Astrocyte (in vitro differentiated cells and primary cell): ENCODE measurements at regions not wholly inside any gene's neighbourhood (a gene's known extent, or its start where the extent isn't known, plus 50 kb on each side); places are given as distances from the start of the nearest gene placed in this dataset.

ENCODE experiments used
- DNase-seq: peaks from one replicate; pipeline ENCODE4 v3.0.0-alpha.2; 2010; ENCODE audit warnings: low read depth
- FAIRE-seq: peaks from 2 replicates; lab custom pipeline; 2011; peaks lifted over from hg19 to GRCh38; lab: Jason Lieb, UNC
- H2AFZ ChIP-seq: 2 replicates; pipeline ENCODE4 v1.6.0; 2012; ENCODE audit warnings: low read depth, low read length, inconsistent platforms
- H3K27ac ChIP-seq: 2 replicates; pipeline ENCODE4 v1.5.1; 2011; ENCODE audit warnings: low read depth, low read length, inconsistent platforms
- H3K27me3 ChIP-seq: 2 replicates; pipeline ENCODE4 v1.6.0; 2011; ENCODE audit warnings: low read length, inconsistent platforms; ENCODE audit not compliant: insufficient read depth
- H3K36me3 ChIP-seq: 2 replicates; pipeline ENCODE4 v1.5.1; 2011; ENCODE audit warnings: low read length, inconsistent platforms; ENCODE audit not compliant: insufficient read depth
- H3K4me1 ChIP-seq: 2 replicates; pipeline ENCODE4 v1.5.1; 2011; ENCODE audit warnings: low read length, inconsistent platforms; ENCODE audit not compliant: insufficient read depth
- H3K4me2 ChIP-seq: 2 replicates; pipeline ENCODE4 v1.6.0; 2012; ENCODE audit warnings: low read length, inconsistent platforms
- H3K4me3 ChIP-seq: 2 replicates; pipeline ENCODE4 v1.5.1; 2011; ENCODE audit warnings: low read depth, mild to moderate bottlenecking, low read length, inconsistent platforms; ENCODE audit not compliant: insufficient read depth
- H3K79me2 ChIP-seq: 2 replicates; pipeline ENCODE4 v1.6.0; 2012; ENCODE audit warnings: mild to moderate bottlenecking, low read length, inconsistent platforms; ENCODE audit not compliant: insufficient read depth
- H3K9ac ChIP-seq: 2 replicates; pipeline ENCODE4 v1.6.0; 2012; ENCODE audit warnings: mild to moderate bottlenecking, low read length, inconsistent platforms
- H3K9me3 ChIP-seq: 2 replicates; pipeline ENCODE4 v1.5.1; 2012; ENCODE audit warnings: low read depth, mild to moderate bottlenecking, low read length, inconsistent platforms; ENCODE audit not compliant: insufficient read depth
- H4K20me1 ChIP-seq: 2 replicates; pipeline ENCODE4 v1.6.0; 2012; ENCODE audit warnings: low read length, inconsistent platforms; ENCODE audit not compliant: insufficient read depth
- H3K27ac Mint-ChIP-seq: one replicate; pipeline ENCODE4 v1.8.0; 2021; ENCODE audit warnings: mild to moderate bottlenecking, mixed read lengths; ENCODE audit not compliant: unreplicated experiment
- H3K27me3 Mint-ChIP-seq: one replicate; pipeline ENCODE4 v1.8.0; 2021; ENCODE audit warnings: low read depth, mixed read lengths; ENCODE audit not compliant: unreplicated experiment
- H3K36me3 Mint-ChIP-seq: one replicate; pipeline ENCODE4 v1.8.0; 2021; ENCODE audit warnings: low read depth, mixed read lengths; ENCODE audit not compliant: unreplicated experiment
- H3K4me1 Mint-ChIP-seq: one replicate; pipeline ENCODE4 v1.8.0; 2021; ENCODE audit warnings: low read depth, mixed read lengths; ENCODE audit not compliant: unreplicated experiment
- H3K4me3 Mint-ChIP-seq: one replicate; pipeline ENCODE4 v1.8.0; 2021; ENCODE audit warnings: mild to moderate bottlenecking, moderate library complexity, mixed read lengths; ENCODE audit not compliant: unreplicated experiment
- H3K9me3 Mint-ChIP-seq: one replicate; pipeline ENCODE4 v1.8.0; 2021; ENCODE audit warnings: mild to moderate bottlenecking, mixed read lengths; ENCODE audit not compliant: unreplicated experiment
- EZH2 ChIP-seq: IDR thresholded peaks from 2 replicates; pipeline ENCODE4 v1.6.1; 2012; ENCODE audit warnings: mild to moderate bottlenecking, low read length, inconsistent platforms; ENCODE audit not compliant: insufficient read depth
- TF ChIP-seq, protein P1 (sequence below): IDR thresholded peaks from 2 replicates; pipeline ENCODE4 v1.5.1; 2011; ENCODE audit warnings: low read depth, mild to moderate bottlenecking, inconsistent platforms, low read length, moderate library complexity; ENCODE audit not compliant: insufficient read depth

DNA sequence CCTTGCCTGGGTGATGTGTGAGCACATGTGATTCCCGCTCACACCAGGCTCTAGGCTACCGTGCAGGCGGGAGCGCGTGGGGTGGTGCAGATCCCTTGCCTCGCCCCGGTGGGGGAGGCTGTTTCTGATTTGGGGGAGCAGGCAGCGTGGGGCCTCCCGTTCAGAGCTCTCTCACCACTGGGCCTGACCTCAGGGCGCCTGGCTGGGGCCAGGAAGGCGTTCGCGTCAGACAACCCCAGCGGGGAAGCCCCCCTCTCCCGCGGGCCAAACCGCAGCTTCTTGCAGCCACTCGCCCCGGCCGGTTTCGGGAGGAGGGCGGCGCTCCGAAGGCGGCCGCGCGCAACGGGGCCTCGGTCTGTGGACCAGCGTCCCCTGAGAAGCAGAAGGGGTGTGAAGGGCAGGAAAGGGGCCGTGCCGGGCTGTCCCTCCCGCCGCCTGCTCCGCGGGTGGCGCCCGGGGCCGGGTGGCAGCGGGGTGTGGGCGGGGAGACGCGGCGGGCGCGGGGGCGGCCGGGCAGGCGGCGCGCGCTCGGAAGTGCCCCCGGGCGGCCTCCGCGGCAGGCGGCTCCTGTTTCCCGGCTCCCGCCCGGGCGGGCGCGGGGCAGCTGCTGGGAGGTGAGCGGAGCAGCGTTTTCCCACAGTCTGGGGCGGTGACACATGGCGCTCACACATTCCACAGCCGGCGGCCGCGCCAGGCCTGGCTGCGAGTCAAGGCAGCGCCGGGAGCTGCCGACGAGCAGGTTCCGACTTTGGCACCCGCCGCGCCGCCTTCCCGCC, 65.1 kb upstream of the HES1 start:
- peaks cover 19% of the 10 kb centered on the region for H3K4me1 ChIP-seq
- H3K79me2 ChIP-seq: no peaks in the 10 kb centered on the region
- H3K27me3 ChIP-seq: peaks cover 3% of the 10 kb centered on the region
- H3K4me3 ChIP-seq: peak overlapping the region; percentile 42
- FAIRE-seq (no peak), DNase-seq (peak; percentile 91)
- Mint-ChIP-seq H3K9me3 (peaks cover 50% of the 10 kb centered on the region), H3K36me3 (peaks cover 8% of the 10 kb centered on the region), H3K27ac (peak overlapping the region; percentile 73), H3K4me3 (peak overlapping the region; percentile 3), H3K27me3 (peaks cover 51% of the 10 kb centered on the region), H3K4me1 (peaks cover 15% of the 10 kb centered on the region)
- TF ChIP-seq, protein P1, sequence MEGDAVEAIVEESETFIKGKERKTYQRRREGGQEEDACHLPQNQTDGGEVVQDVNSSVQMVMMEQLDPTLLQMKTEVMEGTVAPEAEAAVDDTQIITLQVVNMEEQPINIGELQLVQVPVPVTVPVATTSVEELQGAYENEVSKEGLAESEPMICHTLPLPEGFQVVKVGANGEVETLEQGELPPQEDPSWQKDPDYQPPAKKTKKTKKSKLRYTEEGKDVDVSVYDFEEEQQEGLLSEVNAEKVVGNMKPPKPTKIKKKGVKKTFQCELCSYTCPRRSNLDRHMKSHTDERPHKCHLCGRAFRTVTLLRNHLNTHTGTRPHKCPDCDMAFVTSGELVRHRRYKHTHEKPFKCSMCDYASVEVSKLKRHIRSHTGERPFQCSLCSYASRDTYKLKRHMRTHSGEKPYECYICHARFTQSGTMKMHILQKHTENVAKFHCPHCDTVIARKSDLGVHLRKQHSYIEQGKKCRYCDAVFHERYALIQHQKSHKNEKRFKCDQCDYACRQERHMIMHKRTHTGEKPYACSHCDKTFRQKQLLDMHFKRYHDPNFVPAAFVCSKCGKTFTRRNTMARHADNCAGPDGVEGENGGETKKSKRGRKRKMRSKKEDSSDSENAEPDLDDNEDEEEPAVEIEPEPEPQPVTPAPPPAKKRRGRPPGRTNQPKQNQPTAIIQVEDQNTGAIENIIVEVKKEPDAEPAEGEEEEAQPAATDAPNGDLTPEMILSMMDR: no peak
- TF ChIP-seq EZH2: no peak
- H3K36me3 ChIP-seq: no peaks in the 10 kb centered on the region
- no peaks in the 10 kb centered on the region for H4K20me1 ChIP-seq
- peak overlapping the region; percentile 81 for H3K27ac ChIP-seq
- H3K4me2 ChIP-seq: peak overlapping the region; percentile 80
- peak overlapping the region; percentile 58 for H2AFZ ChIP-seq
- peak overlapping the region; percentile 81 for H3K9ac ChIP-seq
- H3K9me3 ChIP-seq: no peaks in the 10 kb centered on the region

DNA sequence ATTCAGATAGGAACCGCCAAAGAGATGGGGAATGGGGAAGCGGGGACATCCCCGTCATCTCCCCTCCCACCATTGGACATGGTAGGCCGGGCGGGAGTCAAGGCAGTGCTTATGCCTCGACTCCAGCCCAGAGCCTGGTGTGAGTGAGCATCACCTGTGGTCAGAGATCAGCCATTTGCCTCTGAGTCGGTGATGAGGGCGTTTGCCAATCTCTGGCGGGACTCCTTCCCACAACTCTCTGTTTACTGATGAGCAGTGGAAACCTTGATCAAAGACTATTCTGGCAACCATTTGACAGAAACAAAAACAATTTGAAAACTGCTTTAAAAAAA, 63.9 kb upstream of the HES1 start:
- H3K9ac ChIP-seq: peak overlapping the region; percentile 69
- H3K36me3 ChIP-seq: no peaks in the 10 kb centered on the region
- FAIRE-seq (no peak), DNase-seq (peak; percentile 29)
- peaks cover 19% of the 10 kb centered on the region for H3K4me1 ChIP-seq
- H3K27ac Mint-ChIP-seq: peak overlapping the region; percentile 66
- H2AFZ ChIP-seq: no peak overlapping the region
- no peak overlapping the region for H3K4me3 ChIP-seq
- no peaks in the 10 kb centered on the region for H3K9me3 ChIP-seq
- H3K4me2 ChIP-seq: no peak overlapping the region
- H3K79me2 ChIP-seq: no peaks in the 10 kb centered on the region
- peaks cover 3% of the 10 kb centered on the region for H3K27me3 ChIP-seq
- H3K36me3 Mint-ChIP-seq: peaks cover 8% of the 10 kb centered on the region
- no peak overlapping the region for H3K27ac ChIP-seq
- TF ChIP-seq EZH2: no peak
- TF ChIP-seq, protein P1: no peak
- H3K9me3 Mint-ChIP-seq: peaks cover 39% of the 10 kb centered on the region
- no peaks in the 10 kb centered on the region for H4K20me1 ChIP-seq
- peaks cover 50% of the 10 kb centered on the region for H3K27me3 Mint-ChIP-seq
- H3K4me3 Mint-ChIP-seq: no peak overlapping the region
- H3K4me1 Mint-ChIP-seq: peaks cover 19% of the 10 kb centered on the region

DNA sequence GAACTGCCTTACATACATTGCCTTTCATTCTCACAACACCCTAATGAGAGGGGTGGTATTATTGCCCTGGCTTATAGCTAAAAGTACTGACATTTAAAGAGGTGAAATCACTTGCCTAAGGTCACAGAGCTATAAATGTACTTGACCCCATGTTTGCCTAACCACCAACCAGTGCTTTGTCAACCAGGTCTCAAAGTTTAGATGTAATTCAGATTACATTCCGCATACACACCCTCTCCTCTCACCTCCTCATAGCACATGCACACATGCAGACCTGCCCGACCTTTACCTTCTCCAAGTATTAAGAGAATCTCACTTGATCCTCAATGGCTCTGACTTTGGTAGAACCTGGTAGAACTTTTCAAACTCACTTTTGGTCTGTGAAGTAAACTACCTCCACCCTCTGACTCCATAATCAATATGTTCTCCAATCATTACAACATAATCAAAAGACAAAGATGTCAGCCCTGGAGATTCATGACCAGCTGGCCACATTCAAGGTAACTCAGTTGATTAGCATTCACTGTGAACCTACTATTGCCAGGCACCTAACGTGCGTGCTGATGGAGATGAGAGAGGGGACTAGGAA, 63.2 kb upstream of the HES1 start:
- DNase-seq (no peak), FAIRE-seq (no peak)
- H3K36me3 Mint-ChIP-seq: peaks cover 8% of the 10 kb centered on the region
- H3K4me1 Mint-ChIP-seq: peaks cover 19% of the 10 kb centered on the region
- H3K27me3 ChIP-seq: peaks cover 3% of the 10 kb centered on the region
- peaks cover 32% of the 10 kb centered on the region for H3K9me3 Mint-ChIP-seq
- H3K4me3 ChIP-seq: no peak overlapping the region
- no peak overlapping the region for H3K27ac Mint-ChIP-seq
- peaks cover 19% of the 10 kb centered on the region for H3K4me1 ChIP-seq
- H3K27me3 Mint-ChIP-seq: peaks cover 51% of the 10 kb centered on the region
- H3K79me2 ChIP-seq: no peaks in the 10 kb centered on the region
- no peaks in the 10 kb centered on the region for H3K9me3 ChIP-seq
- H3K27ac ChIP-seq: no peak overlapping the region
- H3K9ac ChIP-seq: no peak overlapping the region
- no peak for TF ChIP-seq EZH2
- TF ChIP-seq, protein P1: no peak
- no peak overlapping the region for H3K4me3 Mint-ChIP-seq
- H4K20me1 ChIP-seq: no peaks in the 10 kb centered on the region
- no peak overlapping the region for H3K4me2 ChIP-seq
- no peak overlapping the region for H2AFZ ChIP-seq
- H3K36me3 ChIP-seq: no peaks in the 10 kb centered on the region
